ENCODE measurements at regions not wholly inside any gene's neighbourhood (a gene's known extent, or its start where the extent isn't known, plus 50 kb on each side); places are given as distances from the start of the nearest gene placed in this dataset.

DNA sequence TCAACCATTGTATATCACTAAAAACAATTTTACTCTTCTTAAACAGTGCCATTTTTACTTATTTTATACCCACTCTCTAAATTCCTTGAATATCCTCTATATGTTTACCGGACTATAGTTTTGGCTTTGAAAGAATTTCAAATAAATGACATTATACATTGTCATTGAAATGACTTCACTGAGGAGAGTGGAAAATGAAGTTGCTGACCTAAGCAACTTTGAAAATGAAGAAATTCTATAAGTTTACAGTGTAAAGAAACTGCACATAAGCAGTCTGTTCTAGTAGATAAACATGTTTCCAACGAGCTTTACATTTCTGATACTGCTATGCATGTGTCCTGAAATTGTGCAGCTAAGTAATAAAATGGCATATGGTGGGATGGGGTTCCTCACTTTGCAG, 1094.0 kb downstream of the TMEM121 start:
- TF ChIP-seq, protein P1, sequence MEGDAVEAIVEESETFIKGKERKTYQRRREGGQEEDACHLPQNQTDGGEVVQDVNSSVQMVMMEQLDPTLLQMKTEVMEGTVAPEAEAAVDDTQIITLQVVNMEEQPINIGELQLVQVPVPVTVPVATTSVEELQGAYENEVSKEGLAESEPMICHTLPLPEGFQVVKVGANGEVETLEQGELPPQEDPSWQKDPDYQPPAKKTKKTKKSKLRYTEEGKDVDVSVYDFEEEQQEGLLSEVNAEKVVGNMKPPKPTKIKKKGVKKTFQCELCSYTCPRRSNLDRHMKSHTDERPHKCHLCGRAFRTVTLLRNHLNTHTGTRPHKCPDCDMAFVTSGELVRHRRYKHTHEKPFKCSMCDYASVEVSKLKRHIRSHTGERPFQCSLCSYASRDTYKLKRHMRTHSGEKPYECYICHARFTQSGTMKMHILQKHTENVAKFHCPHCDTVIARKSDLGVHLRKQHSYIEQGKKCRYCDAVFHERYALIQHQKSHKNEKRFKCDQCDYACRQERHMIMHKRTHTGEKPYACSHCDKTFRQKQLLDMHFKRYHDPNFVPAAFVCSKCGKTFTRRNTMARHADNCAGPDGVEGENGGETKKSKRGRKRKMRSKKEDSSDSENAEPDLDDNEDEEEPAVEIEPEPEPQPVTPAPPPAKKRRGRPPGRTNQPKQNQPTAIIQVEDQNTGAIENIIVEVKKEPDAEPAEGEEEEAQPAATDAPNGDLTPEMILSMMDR (conservative IDR thresholded peaks at IDR 0.05 in 1 of 2, IDR thresholded peaks at IDR 0.05 in 1 of 2; ENCODE audit: low read depth in 1 of 2, low read length in 2 of 2), result no peak
- no peak for TF ChIP-seq EZH2 (IDR thresholded peaks at IDR 0.05; ENCODE audit: low read length, missing control alignments)
